IMR-90 (cell line): ENCODE measurements at regions not wholly inside any gene's neighbourhood (a gene's known extent, or its start where the extent isn't known, plus 50 kb on each side); places are given as distances from the start of the nearest gene placed in this dataset.

ENCODE experiments used
- CHD1 ChIP-seq: IDR thresholded peaks from 2 replicates; pipeline ENCODE4 v1.6.1; 2012; ENCODE audit warnings: low read depth, low read length, improper control_type of control experiment
- MXI1 ChIP-seq: IDR thresholded peaks from 2 replicates; pipeline ENCODE4 v1.6.1; 2012; ENCODE audit warnings: low read depth, mild to moderate bottlenecking, low read length, moderate library complexity, borderline replicate concordance
- POLR2A ChIP-seq: IDR thresholded peaks from 2 replicates; pipeline ENCODE4 v1.6.1; 2012; ENCODE audit warnings: mild to moderate bottlenecking, low read depth, low read length
- RAD21 ChIP-seq: IDR thresholded peaks from 2 replicates; pipeline ENCODE4 v1.6.1; 2012; ENCODE audit warnings: low read length, improper control_type of control experiment
- RCOR1 ChIP-seq: IDR thresholded peaks from 2 replicates; pipeline ENCODE4 v1.6.1; 2012; ENCODE audit warnings: mild to moderate bottlenecking, low read length, improper control_type of control experiment; ENCODE audit not compliant: insufficient replicate concordance
- RFX5 ChIP-seq: IDR thresholded peaks from 2 replicates; pipeline ENCODE4 v1.8.0; 2012; ENCODE audit warnings: low read depth, mild to moderate bottlenecking, low read length, moderate library complexity
- TF ChIP-seq, protein P1 (sequence below): conservative IDR thresholded peaks from 2 replicates; pipeline ENCODE4 v1.5.1; 2012; ENCODE audit warnings: mild to moderate bottlenecking, low read depth, low read length, improper control_type of control experiment

DNA sequence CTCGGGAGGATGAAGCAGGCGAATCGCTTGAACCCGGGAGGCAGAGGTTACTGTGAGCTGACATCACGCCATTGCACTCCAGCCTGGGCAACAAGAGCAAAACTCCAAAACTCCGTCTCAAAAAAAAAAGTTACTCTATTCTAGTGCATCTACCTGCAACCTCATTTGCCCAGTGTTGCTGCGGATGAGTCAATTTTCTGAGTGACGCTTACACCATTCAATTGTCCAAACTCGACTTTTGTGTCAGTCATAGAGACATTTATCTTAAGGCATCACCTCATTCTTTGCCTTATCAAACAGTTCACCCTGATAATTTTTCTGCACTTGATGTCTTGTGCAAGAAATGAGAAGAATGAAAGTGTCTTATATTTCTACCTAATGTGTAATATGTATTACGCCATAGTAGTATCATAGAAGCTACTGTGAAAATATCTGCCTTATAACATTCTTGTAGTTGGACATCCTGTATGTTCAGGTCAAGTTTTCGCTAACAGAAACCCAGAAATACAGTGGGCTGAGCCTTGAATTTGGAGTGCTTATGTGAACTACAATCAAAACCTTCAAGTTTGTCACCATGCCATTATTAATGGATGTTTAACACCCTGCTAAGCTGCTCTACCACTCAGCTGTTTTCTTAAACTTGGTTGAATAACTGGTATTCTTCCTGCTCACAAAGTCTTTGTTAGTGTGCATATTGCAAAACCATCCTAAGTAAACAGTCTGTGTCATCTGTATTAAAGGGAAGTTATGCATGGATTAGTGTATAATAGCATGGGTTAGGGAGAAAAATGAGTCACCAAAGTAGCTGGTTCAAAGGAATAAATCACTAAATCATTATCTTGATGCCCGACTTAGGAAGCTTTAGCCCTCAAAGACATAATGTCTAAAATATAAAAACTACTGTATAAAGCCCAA lies 531.0 kb upstream of the NR2F2 start:
- TF ChIP-seq, protein P1, sequence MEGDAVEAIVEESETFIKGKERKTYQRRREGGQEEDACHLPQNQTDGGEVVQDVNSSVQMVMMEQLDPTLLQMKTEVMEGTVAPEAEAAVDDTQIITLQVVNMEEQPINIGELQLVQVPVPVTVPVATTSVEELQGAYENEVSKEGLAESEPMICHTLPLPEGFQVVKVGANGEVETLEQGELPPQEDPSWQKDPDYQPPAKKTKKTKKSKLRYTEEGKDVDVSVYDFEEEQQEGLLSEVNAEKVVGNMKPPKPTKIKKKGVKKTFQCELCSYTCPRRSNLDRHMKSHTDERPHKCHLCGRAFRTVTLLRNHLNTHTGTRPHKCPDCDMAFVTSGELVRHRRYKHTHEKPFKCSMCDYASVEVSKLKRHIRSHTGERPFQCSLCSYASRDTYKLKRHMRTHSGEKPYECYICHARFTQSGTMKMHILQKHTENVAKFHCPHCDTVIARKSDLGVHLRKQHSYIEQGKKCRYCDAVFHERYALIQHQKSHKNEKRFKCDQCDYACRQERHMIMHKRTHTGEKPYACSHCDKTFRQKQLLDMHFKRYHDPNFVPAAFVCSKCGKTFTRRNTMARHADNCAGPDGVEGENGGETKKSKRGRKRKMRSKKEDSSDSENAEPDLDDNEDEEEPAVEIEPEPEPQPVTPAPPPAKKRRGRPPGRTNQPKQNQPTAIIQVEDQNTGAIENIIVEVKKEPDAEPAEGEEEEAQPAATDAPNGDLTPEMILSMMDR = no peak
- TF ChIP-seq RAD21 (0 out of 2 replicates have a peak, but pooled peaks have one; percentile 15), POLR2A (no peak), CHD1 (no peak), RCOR1 (no peak), RFX5 (no peak), MXI1 (no peak)
